DND-41 (cell line): ENCODE measurements at regions not wholly inside any gene's neighbourhood (a gene's known extent, or its start where the extent isn't known, plus 50 kb on each side); places are given as distances from the start of the nearest gene placed in this dataset.

Experiments
- CTCF ChIP-seq: IDR thresholded peaks from 2 replicates; pipeline ENCODE4 v1.5.1; 2012; ENCODE audit warnings: borderline replicate concordance, low read length, moderate library complexity, mild to moderate bottlenecking; ENCODE audit not compliant: poor library complexity, severe bottlenecking; ENCODE audit errors: extremely low read depth
- EZH2 ChIP-seq: IDR thresholded peaks from 3 replicates; pipeline ENCODE4 v1.6.1; 2012; ENCODE audit warnings: borderline replicate concordance, low read depth, mild to moderate bottlenecking, moderate library complexity, low read length, inconsistent platforms; ENCODE audit not compliant: severe bottlenecking

- no peak for TF ChIP-seq CTCF
- TF ChIP-seq EZH2: no peak
Measured at GRCh38 chr3:17936736-17937480, 194.5 kb upstream of the TBC1D5 start.
